Naive thymus-derived CD4-positive, alpha-beta T cell (primary cell): ENCODE measurements at regions not wholly inside any gene's neighbourhood (a gene's known extent, or its start where the extent isn't known, plus 50 kb on each side); places are given as distances from the start of the nearest gene placed in this dataset.

Experiments
- ATAC-seq: fragments of 150-1000 bp; cut with Tn5 transposase; 2 replicates; pipeline ENCODE4 v1.10.0; 2021; ENCODE audit warnings: mild to moderate bottlenecking, moderate library complexity
- CTCF ChIA-PET: fragments of 350-600 bp; sonication (Branson Sonifier 250); formaldehyde crosslinking; loops from one replicate; lab custom pipeline; 2021; ENCODE audit warnings: antibody characterized with exemption; lab: Charles Lee
- POLR2A ChIA-PET: fragments of 350-600 bp; sonication (Branson Sonifier 250); formaldehyde crosslinking; loops from one replicate; lab custom pipeline; 2021; ENCODE audit warnings: antibody characterized with exemption, inconsistent platforms; lab: Charles Lee
- DNase-seq, 9 donors: peaks; one replicate each; pipeline versions ENCODE4 v3.0.0 to v3.0.0-alpha.2; 2020 to 2022; ENCODE audit warnings: mixed read lengths in 1 of 9
- H3K27ac ChIP-seq: one replicate; pipeline ENCODE4 v1.7.0; 2013; ENCODE audit warnings: mild to moderate bottlenecking, low read depth, low read length, moderate library complexity
- H3K27me3 ChIP-seq, 2 donors: one replicate each; pipeline ENCODE4 v1.7.0; 2013; ENCODE audit warnings: low read length in 2 of 2, mild to moderate bottlenecking in 2 of 2, moderate library complexity in 2 of 2; ENCODE audit not compliant: control insufficient read depth in 2 of 2, insufficient read depth in 2 of 2
- H3K36me3 ChIP-seq, 3 experiments: 1 replicate in 2 of 3; 2 replicates in 1 of 3; pipeline ENCODE4 v1.7.0; 2013; ENCODE audit warnings: low read length in 3 of 3, mild to moderate bottlenecking in 3 of 3, moderate library complexity in 1 of 3; ENCODE audit not compliant: insufficient read depth in 3 of 3, control insufficient read depth in 2 of 3
- H3K4me1 ChIP-seq, 2 donors: one replicate each; pipeline ENCODE4 v1.7.0; 2013; ENCODE audit warnings: low read length in 2 of 2, mild to moderate bottlenecking in 2 of 2, moderate library complexity in 1 of 2; ENCODE audit not compliant: control insufficient read depth in 2 of 2, insufficient read depth in 2 of 2
- H3K4me3 ChIP-seq: 2 replicates; pipeline ENCODE4 v1.7.0; 2013; ENCODE audit warnings: mild to moderate bottlenecking, low read length
- H3K9me3 ChIP-seq, 3 experiments: 1 replicate in 2 of 3; 2 replicates in 1 of 3; pipeline ENCODE4 v1.7.0; 2013; ENCODE audit warnings: low read length in 3 of 3; ENCODE audit not compliant: control insufficient read depth in 2 of 3
- H3K27ac Mint-ChIP-seq, 9 donors: one replicate each; pipeline ENCODE4 v1.8.0; 2020 to 2022; ENCODE audit warnings: mixed read lengths in 9 of 9, mild to moderate bottlenecking in 8 of 9, moderate library complexity in 5 of 9, inconsistent platforms in 2 of 9
- H3K27me3 Mint-ChIP-seq, 5 donors: one replicate each; pipeline ENCODE4 v1.8.0; 2021 to 2022; ENCODE audit warnings: mixed read lengths in 5 of 5, mild to moderate bottlenecking in 1 of 5
- H3K36me3 Mint-ChIP-seq, 5 donors: one replicate each; pipeline ENCODE4 v1.8.0; 2020 to 2022; ENCODE audit warnings: mixed read lengths in 5 of 5, mild to moderate bottlenecking in 3 of 5, inconsistent platforms in 1 of 5
- H3K4me1 Mint-ChIP-seq, 7 donors: one replicate each; pipeline ENCODE4 v1.8.0; 2020 to 2022; ENCODE audit warnings: mixed read lengths in 7 of 7, mild to moderate bottlenecking in 3 of 7, inconsistent platforms in 1 of 7
- H3K4me3 Mint-ChIP-seq, 10 donors: one replicate each; pipeline ENCODE4 v1.8.0; 2020 to 2022; ENCODE audit warnings: mild to moderate bottlenecking in 10 of 10, mixed read lengths in 10 of 10, moderate library complexity in 6 of 10, inconsistent platforms in 2 of 10
- H3K9me3 Mint-ChIP-seq, 11 donors: one replicate each; pipeline ENCODE4 v1.8.0; 2020 to 2022; ENCODE audit warnings: mixed read lengths in 11 of 11, mild to moderate bottlenecking in 4 of 11, inconsistent platforms in 1 of 11, moderate library complexity in 1 of 11
- intact Hi-C, 2 donors: fragments of 100-400 bp; cut with micrococcal nuclease; formaldehyde crosslinking; loops; one replicate each; pipeline ENCODE4 v1.15.1; 2023

- POLR2A ChIA-PET = no interaction called here
- DNase-seq (no peak), ATAC-seq (no peak)
- Histone ChIP-seq H3K27me3 (no peaks in the 10 kb centered on the region), H3K36me3 (no peaks in the 10 kb centered on the region), H3K9me3 (no peaks in the 10 kb centered on the region), H3K4me1 (no peaks in the 10 kb centered on the region), H3K27ac (no peak overlapping the region), H3K4me3 (no peak overlapping the region)
- H3K27me3 Mint-ChIP-seq = peaks cover 10 to 26% (median 14%) of the 10 kb centered on the region in 5 donors
- H3K4me3 Mint-ChIP-seq = no peak overlapping the region
- CTCF ChIA-PET = no interaction called here
- H3K4me1 Mint-ChIP-seq = no peaks in the 10 kb centered on the region
- intact Hi-C loops = no loop called here
- no peaks in the 10 kb centered on the region for H3K36me3 Mint-ChIP-seq
- no peaks in the 10 kb centered on the region for H3K9me3 Mint-ChIP-seq
- H3K27ac Mint-ChIP-seq = no peak overlapping the region
Measured at GRCh38 chr22:22043296-22044078, 60.9 kb upstream of the TOP3B start.

GRCh38 chr22:22042599-22043295 is 60.2 kb upstream of the TOP3B start:
- ChIA-PET POLR2A (no interaction called here), CTCF (no interaction called here)
- no peak overlapping the region for H3K4me3 Mint-ChIP-seq
- Histone ChIP-seq H3K36me3 (no peaks in the 10 kb centered on the region), H3K9me3 (no peaks in the 10 kb centered on the region), H3K4me1 (no peaks in the 10 kb centered on the region), H3K27ac (no peak overlapping the region), H3K27me3 (no peaks in the 10 kb centered on the region), H3K4me3 (no peak overlapping the region)
- H3K36me3 Mint-ChIP-seq = no peaks in the 10 kb centered on the region
- DNase-seq (no peak), ATAC-seq (no peak)
- no peaks in the 10 kb centered on the region for H3K9me3 Mint-ChIP-seq
- intact Hi-C loops = no loop called here
- no peak overlapping the region for H3K27ac Mint-ChIP-seq
- no peaks in the 10 kb centered on the region for H3K4me1 Mint-ChIP-seq
- peaks cover 8 to 25% (median 15%) of the 10 kb centered on the region in 5 donors for H3K27me3 Mint-ChIP-seq

DNA sequence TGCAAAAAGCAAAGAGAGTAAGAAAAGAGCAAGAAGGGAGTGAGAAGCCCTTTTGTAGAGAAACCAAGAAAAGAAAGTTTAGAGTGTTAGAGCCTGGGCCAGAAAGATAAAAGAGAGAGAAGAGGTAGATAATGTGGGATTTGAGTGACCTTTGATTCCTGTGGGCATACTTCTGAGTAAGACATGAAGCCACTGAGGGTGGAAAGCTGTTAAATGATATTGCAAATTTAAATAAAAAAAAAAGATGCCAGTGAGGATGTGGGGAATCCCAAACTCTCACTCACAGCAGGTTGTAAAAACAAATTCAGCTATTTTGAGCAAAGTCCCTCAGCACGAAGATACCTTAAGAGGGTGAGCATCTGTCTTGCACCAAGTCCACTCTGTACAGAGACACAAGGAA is 59.4 kb upstream of the TOP3B start:
- H3K9me3 ChIP-seq = no peaks in the 10 kb centered on the region
- no peaks in the 10 kb centered on the region for H3K27me3 ChIP-seq
- no peaks in the 10 kb centered on the region for H3K36me3 ChIP-seq
- CTCF ChIA-PET = no interaction called here
- intact Hi-C loops = no loop called here
- POLR2A ChIA-PET = no interaction called here
- H3K4me1 ChIP-seq = no peaks in the 10 kb centered on the region
- H3K4me1 Mint-ChIP-seq = no peaks in the 10 kb centered on the region
- H3K27ac Mint-ChIP-seq = no peak overlapping the region
- H3K36me3 Mint-ChIP-seq = no peaks in the 10 kb centered on the region
- H3K27me3 Mint-ChIP-seq = peaks cover 8 to 20% (median 15%) of the 10 kb centered on the region in 5 donors
- H3K4me3 Mint-ChIP-seq = no peak overlapping the region
- DNase-seq (no peak), ATAC-seq (no peak)
- no peak overlapping the region for H3K4me3 ChIP-seq
- no peaks in the 10 kb centered on the region for H3K9me3 Mint-ChIP-seq
- no peak overlapping the region for H3K27ac ChIP-seq

GRCh38 chr22:22040908-22041307 is 58.3 kb upstream of the TOP3B start:
- Mint-ChIP-seq H3K9me3 (no peaks in the 10 kb centered on the region), H3K36me3 (no peaks in the 10 kb centered on the region), H3K4me3 (no peak overlapping the region), H3K27me3 (peaks cover 8 to 19% (median 9%) of the 10 kb centered on the region in 5 donors), H3K4me1 (no peaks in the 10 kb centered on the region), H3K27ac (no peak overlapping the region)
- H3K4me3 ChIP-seq = no peak overlapping the region
- ChIA-PET CTCF (no interaction called here), POLR2A (no interaction called here)
- H3K27me3 ChIP-seq = no peaks in the 10 kb centered on the region
- ATAC-seq = no peak
- H3K36me3 ChIP-seq = no peaks in the 10 kb centered on the region
- no peak for DNase-seq
- H3K27ac ChIP-seq = no peak overlapping the region
- intact Hi-C loops = no loop called here
- H3K4me1 ChIP-seq = no peaks in the 10 kb centered on the region
- no peaks in the 10 kb centered on the region for H3K9me3 ChIP-seq

- Mint-ChIP-seq H3K4me1 (no peaks in the 10 kb centered on the region), H3K27me3 (peaks cover 8 to 21% (median 9%) of the 10 kb centered on the region in 5 donors), H3K27ac (no peak overlapping the region), H3K4me3 (no peak overlapping the region), H3K9me3 (no peaks in the 10 kb centered on the region), H3K36me3 (no peaks in the 10 kb centered on the region)
- Histone ChIP-seq H3K27ac (no peak overlapping the region), H3K27me3 (no peaks in the 10 kb centered on the region), H3K4me1 (no peaks in the 10 kb centered on the region), H3K4me3 (no peak overlapping the region), H3K36me3 (no peaks in the 10 kb centered on the region), H3K9me3 (no peaks in the 10 kb centered on the region)
- ChIA-PET POLR2A (no interaction called here), CTCF (no interaction called here)
- intact Hi-C loops = no loop called here
- ATAC-seq (no peak), DNase-seq (no peak)
Measured at GRCh38 chr22:22040472-22040871, 57.9 kb upstream of the TOP3B start.

- Histone ChIP-seq H3K9me3 (no peaks in the 10 kb centered on the region), H3K27me3 (no peaks in the 10 kb centered on the region), H3K27ac (no peak overlapping the region), H3K36me3 (no peaks in the 10 kb centered on the region), H3K4me1 (no peaks in the 10 kb centered on the region), H3K4me3 (no peak overlapping the region)
- CTCF ChIA-PET = no interaction called here
- Mint-ChIP-seq H3K4me1 (no peaks in the 10 kb centered on the region), H3K36me3 (no peaks in the 10 kb centered on the region), H3K4me3 (no peak overlapping the region), H3K27me3 (peaks cover 8 to 21% (median 14%) of the 10 kb centered on the region in 5 donors), H3K9me3 (no peaks in the 10 kb centered on the region), H3K27ac (no peak overlapping the region)
- ATAC-seq (no peak), DNase-seq (no peak)
- POLR2A ChIA-PET = no interaction called here
- intact Hi-C loops = no loop called here
Measured at GRCh38 chr22:22039286-22040074, 56.9 kb upstream of the TOP3B start.
